GM18520 (cell line): ENCODE measurements at regions not wholly inside any gene's neighbourhood (a gene's known extent, or its start where the extent isn't known, plus 50 kb on each side); places are given as distances from the start of the nearest gene placed in this dataset.
"Not testable (repeated sequence)": the region's sequence is repeated elsewhere in the genome, so short reads cannot be mapped to it uniquely, and the experiment has no call there.

Experiments
- ATAC-seq: cut with Tn5 transposase; IDR thresholded peaks from one replicate; pipeline ENCODE4 v1.9.1; 2021; ENCODE audit not compliant: unreplicated experiment

DNA sequence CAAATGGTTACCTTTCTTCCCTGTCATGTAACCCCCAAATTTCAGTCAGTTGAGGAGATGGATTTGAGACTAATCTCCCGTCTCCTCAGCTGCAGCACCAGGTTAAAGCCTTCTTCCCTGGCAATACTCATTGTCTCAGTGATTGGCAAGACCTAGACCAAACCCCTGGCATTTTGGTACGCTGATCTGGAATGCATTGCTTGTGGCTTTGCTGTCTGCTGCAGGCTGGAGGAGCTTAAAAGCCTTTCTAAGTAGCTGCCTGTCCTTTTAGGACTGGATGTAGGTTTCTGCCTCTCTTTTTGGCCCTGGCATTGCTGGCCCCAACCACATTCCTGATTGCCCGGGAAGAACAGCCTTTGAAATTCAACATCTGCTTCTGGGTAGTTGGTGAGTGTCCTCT is 729.6 kb upstream of the GJE1 start:
- no peak for ATAC-seq

- no peak for ATAC-seq
Measured at GRCh38 chr6:141402489-141402888, 730.2 kb upstream of the GJE1 start.

DNA sequence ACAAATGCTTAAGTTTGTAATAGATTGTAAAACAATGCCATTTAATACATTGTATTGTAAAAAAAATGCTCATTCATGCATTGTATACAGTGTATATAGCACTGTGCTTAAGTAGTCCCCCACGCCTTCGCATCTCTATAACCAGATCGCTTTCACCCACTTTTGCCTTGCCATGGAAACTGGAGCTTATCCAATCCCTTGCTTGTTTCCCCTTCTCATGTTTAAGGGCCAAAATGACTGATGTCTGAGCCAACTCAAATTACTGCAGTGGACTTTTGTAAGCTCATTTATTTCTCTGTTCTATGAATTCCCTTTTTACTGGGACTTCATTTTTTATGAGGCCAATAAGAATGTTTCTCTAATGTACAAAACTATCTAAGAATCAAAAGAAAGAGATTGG is 730.9 kb upstream of the GJE1 start:
- no peak for ATAC-seq

- ATAC-seq = no peak
Measured at GRCh38 chr6:141401168-141401567, 731.6 kb upstream of the GJE1 start.

DNA sequence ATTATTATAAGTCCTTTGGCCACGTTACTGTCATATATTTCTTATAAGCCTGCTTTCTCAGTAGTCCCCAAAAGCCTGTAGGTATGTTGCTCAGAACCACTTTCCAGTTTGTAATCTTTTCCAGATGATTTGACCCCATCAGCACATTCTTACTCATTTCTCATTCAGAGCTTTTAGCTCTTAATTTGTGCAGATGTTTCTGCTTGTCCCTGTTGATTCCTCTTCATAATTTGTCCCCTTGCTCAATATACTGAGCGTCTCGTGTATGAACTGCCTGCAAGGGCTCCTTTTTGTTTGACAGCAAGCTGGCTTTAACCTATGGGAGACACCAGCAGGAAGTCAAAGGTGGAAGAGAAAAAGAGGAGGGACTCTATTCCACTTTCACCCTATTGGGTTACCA is 733.8 kb upstream of the GJE1 start:
- ATAC-seq = no peak

GRCh38 chr6:141395443-141396008 is 737.2 kb upstream of the GJE1 start:
- ATAC-seq = no peak

DNA sequence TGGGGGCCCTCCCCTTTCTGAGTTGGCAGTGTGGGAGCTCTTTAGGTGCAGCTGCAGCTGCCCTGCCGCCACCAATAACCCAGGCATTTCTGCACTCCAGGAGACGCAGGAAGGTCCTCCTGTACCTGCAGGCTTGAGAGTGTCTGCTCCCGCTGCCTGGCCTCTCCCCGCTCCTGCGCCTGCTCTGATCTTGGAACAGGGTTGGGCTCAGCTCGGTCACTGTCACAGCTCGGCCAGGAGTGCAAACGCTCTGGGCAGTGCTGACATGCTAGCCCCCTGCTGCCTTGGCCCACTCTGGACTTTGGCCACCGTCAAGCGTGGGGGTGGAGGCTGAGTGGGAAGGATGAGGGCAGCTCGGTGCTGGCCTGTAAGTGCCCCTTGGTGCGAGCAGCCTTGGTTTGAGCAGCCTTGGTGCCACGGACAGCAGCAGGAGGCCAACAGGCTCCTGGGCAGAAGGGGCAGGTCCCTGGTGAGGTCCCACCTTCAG is 738.1 kb upstream of the GJE1 start:
- ATAC-seq = no peak

- ATAC-seq = no peak
Measured at GRCh38 chr6:141394125-141394536, 738.6 kb upstream of the GJE1 start.

GRCh38 chr6:141393405-141394124 is 739.2 kb upstream of the GJE1 start:
- ATAC-seq = no peak

DNA sequence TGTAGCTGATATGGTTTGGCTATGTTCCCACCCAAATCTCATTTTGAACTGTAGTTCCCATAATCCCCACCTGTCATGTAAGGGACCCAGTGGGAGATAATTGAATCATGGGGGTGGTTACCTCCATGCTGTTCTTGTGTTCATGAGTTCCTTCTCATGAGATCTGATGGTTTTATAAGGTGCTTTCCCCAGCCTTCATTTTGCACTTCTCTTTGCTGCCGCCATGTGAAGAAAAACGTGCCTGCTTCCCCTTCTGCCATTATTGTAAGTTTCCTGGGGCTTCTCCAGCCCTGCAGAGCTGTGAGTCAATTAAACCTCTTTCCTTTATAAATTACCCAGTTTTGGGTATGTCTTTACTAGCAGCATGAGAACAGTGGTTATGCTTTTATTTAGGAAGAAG is 741.6 kb upstream of the GJE1 start:
- ATAC-seq = not testable (repeated sequence)

- ATAC-seq = no peak
Measured at GRCh38 chr6:141388666-141389065, 744.1 kb upstream of the GJE1 start.

GRCh38 chr6:141370438-141370837 is 762.3 kb upstream of the GJE1 start:
- no peak for ATAC-seq

- not testable (repeated sequence) for ATAC-seq
Measured at GRCh38 chr6:141366796-141367195, 765.9 kb upstream of the GJE1 start.

GRCh38 chr6:141364694-141365093 is 768.0 kb upstream of the GJE1 start:
- no peak for ATAC-seq

DNA sequence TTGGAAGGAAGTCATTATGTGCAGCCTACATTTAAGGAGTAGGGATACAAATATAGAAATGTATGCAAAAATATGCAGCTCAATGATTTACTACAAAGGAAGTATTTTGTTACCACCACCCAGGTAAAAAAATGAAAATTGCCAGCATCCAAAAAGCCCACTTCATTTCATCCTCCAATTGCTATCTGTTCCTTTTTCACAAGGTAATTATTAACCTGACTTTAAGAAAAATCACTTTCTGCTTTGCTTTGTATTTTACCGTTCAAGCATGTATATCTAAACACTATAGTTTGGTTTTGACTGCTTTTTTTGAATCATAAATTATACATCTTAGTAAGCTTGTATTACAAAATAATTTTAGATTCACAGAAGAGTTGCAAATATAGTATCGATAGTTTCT is 768.5 kb upstream of the GJE1 start:
- no peak for ATAC-seq

DNA sequence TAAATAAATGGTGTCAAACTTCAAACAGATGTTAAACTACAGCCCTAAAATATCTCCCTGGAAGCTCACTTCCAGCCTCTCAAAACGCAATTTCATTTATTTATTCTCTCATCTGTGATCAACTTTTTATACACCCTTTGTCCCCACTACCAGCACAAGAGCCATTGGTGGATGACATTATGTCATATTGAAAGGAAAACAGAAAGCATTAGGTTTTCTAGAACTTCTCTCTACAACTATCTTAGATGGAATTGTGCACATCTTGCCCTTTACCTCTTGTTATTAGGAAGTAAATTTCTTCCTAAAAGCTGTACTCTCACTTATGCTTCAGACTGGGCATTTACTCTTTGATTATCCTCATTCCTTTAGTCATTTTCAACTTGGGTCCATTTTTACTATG is 771.2 kb upstream of the GJE1 start:
- no peak for ATAC-seq

DNA sequence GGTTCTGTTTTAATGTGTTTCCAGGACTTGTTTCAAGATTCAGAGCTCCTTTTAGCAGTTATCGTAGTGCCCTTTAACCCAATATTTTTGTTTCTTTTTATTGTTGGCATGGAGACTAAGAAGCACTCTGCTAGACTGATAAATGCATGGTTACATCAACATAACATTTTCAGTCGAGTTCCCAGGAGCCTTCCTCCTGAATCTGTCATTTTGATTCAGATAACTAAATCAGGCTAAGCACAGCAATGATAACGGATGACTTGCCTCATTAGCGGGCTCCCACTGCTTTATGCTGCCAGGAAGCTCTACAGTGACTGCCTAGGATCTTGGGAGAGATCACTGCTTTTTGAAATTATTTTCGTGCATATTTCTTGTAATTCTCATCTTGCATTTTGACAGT is 772.8 kb upstream of the GJE1 start:
- ATAC-seq = no peak

- no peak for ATAC-seq
Measured at GRCh38 chr6:141354191-141354955, 778.4 kb upstream of the GJE1 start.

DNA sequence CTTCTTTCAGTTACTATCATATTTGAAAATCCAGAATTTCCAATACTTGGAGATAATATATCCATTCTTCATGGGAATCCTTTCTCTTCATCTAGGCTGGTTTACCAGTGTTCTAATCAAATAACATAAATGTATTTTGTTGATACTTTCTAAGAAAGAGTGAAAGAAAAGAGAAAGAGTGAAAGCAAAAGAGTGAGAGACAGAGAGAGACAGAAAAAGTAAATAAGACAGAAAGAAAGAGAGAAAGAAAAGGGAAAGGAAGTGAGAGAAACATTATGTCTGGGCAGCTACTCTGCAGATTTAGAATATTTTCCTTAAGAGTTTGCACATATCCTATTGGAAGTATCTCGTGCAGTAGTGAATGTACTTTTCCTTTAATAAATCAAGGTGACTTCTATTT is 781.0 kb upstream of the GJE1 start:
- no peak for ATAC-seq

DNA sequence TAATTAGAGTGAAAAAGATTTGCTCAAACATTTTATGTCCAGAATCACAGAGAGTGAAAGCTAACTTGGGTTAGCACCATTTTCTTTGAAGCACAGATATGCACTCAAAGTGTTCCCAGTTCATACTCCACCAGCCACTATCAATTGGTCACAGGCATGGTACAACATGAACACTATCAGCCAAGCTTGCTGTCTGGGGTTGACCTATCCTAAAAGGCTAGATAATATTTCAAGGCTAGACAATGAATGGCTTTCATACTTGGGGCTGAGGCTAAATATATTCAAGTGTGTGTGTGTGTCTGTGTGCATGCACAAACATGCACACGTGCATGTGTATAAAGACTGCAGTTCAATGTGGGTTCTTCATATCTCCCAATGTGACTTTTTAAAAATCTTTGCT is 783.0 kb upstream of the GJE1 start:
- ATAC-seq = no peak

DNA sequence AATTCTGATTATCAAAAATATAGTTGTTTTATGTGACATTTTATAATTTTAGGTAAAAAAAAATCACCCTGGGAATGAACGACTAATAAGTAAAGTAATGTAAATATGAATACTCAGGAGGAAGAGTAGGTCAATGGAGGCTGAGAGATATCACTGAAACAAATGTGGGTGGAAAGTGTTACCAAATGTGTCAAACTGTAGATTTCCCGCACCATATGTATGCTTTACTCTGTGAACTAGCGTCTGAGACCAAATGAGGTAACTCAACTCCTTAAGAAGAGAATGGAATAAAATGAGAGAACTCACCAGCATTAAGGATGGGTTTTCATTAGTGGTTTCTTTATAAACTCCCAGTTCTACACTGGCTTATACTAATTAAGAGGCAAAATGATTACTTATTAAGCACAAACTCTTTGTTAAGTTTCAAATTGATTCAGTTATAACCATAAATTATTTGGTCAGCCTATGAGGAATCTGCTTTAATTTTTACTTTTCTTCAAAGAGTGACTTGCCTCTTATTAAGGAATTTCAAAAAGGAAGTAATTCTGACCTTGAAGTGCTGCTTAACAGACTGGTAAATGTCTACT is 784.7 kb upstream of the GJE1 start:
- no peak for ATAC-seq

GRCh38 chr6:141347086-141347485 is 785.6 kb upstream of the GJE1 start:
- no peak for ATAC-seq
